Memory B cell (primary cell): ENCODE measurements at regions not wholly inside any gene's neighbourhood (a gene's known extent, or its start where the extent isn't known, plus 50 kb on each side); places are given as distances from the start of the nearest gene placed in this dataset.
"Not testable (repeated sequence)": the region's sequence is repeated elsewhere in the genome, so short reads cannot be mapped to it uniquely, and the experiment has no call there.

Source experiments
- ATAC-seq: fragments of 150-1000 bp; cut with Tn5 transposase; 2 replicates; pipeline ENCODE4 v1.10.0; 2021; ENCODE audit warnings: low read depth, mild to moderate bottlenecking, moderate library complexity
- DNase-seq, 2 donors: peaks; one replicate each; pipeline ENCODE4 v3.0.0; 2022; ENCODE audit warnings: low spot score in 2 of 2
- H3K27ac Mint-ChIP-seq: one replicate; pipeline ENCODE4 v1.8.0; 2022; ENCODE audit warnings: mild to moderate bottlenecking, moderate library complexity, mixed read lengths
- H3K27me3 Mint-ChIP-seq: one replicate; pipeline ENCODE4 v1.8.0; 2022; ENCODE audit warnings: mixed read lengths
- H3K36me3 Mint-ChIP-seq: one replicate; pipeline ENCODE4 v1.8.0; 2022; ENCODE audit warnings: mild to moderate bottlenecking, mixed read lengths
- H3K4me1 Mint-ChIP-seq: one replicate; pipeline ENCODE4 v1.8.0; 2022; ENCODE audit warnings: mixed read lengths
- H3K4me3 Mint-ChIP-seq: one replicate; pipeline ENCODE4 v1.8.0; 2022; ENCODE audit warnings: mild to moderate bottlenecking, moderate library complexity, mixed read lengths
- H3K9me3 Mint-ChIP-seq: one replicate; pipeline ENCODE4 v1.8.0; 2022; ENCODE audit warnings: mixed read lengths

DNA sequence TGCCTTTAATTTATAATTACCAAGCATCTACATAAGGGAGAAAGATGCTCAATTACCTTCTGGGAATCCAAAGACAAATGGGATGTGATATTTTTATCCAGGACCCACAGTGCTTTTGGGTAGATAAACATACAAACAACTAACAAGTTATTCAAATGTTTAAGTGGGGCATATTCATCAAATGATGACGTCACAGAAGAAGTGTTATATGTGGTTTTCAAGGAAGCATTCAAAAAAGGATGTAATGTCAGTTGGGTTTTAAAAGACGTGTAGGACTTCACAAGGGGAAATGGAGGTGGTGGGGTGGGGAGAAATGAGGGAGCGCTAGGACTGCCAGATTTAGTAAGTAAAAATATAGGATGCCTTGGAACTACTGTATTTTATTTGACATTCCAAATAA, 915.9 kb downstream of the KCNA4 start:
- Mint-ChIP-seq H3K4me1 (no peaks in the 10 kb centered on the region), H3K27me3 (no peaks in the 10 kb centered on the region), H3K36me3 (no peaks in the 10 kb centered on the region), H3K9me3 (peaks cover 10% of the 10 kb centered on the region), H3K27ac (no peak overlapping the region), H3K4me3 (no peak overlapping the region)
- DNase-seq (no peak), ATAC-seq (no peak)

- DNase-seq (no peak), ATAC-seq (no peak)
- H3K27ac Mint-ChIP-seq = no peak overlapping the region
- H3K4me3 Mint-ChIP-seq = no peak overlapping the region
- H3K4me1 Mint-ChIP-seq = no peaks in the 10 kb centered on the region
- H3K36me3 Mint-ChIP-seq = no peaks in the 10 kb centered on the region
- H3K9me3 Mint-ChIP-seq = peaks cover 6% of the 10 kb centered on the region
- no peaks in the 10 kb centered on the region for H3K27me3 Mint-ChIP-seq
Observed at GRCh38 chr11:29095821-29096220, 921.0 kb downstream of the KCNA4 start.

DNA sequence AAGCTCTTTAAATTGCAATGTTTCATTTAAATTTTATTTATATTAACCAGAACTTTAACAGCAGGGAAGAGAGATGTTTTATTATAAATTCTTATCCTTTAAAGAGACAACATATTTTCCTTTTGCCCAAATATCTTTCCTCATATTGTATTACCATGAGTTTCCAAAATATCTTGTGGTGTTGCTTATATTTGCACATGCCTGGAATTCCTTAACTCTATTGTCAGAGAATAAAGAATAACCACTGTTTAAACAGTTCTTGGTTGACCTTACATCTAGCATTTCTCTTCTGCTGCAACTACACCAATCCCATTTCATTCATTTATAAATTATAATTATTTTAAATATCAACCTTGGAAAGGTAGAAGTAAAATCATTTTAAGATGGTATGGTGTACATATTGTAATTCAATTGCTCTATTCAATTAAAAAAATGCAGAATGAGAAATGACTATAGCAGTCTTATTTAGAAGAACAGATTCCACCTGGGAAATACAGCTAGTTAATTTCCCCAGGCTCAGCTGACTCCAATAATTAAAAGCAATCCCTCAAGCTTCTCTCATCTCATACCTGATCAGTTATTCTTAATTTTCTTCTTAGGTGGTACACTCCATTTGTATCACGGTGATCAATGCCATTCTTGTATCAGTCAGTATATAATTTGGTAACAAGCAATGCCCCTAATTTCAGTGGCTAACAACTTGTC, 923.3 kb downstream of the KCNA4 start:
- Mint-ChIP-seq H3K36me3 (no peaks in the 10 kb centered on the region), H3K9me3 (peaks cover 4% of the 10 kb centered on the region), H3K4me3 (no peak overlapping the region), H3K4me1 (no peaks in the 10 kb centered on the region), H3K27ac (no peak overlapping the region), H3K27me3 (no peaks in the 10 kb centered on the region)
- ATAC-seq (no peak), DNase-seq (no peak)

GRCh38 chr11:29087200-29087812, 929.5 kb downstream of the KCNA4 start:
- no peaks in the 10 kb centered on the region for H3K4me1 Mint-ChIP-seq
- DNase-seq = no peak
- H3K9me3 Mint-ChIP-seq = peaks cover 10% of the 10 kb centered on the region
- H3K27me3 Mint-ChIP-seq = no peaks in the 10 kb centered on the region
- H3K4me3 Mint-ChIP-seq = no peak overlapping the region
- no peak for ATAC-seq
- H3K36me3 Mint-ChIP-seq = no peaks in the 10 kb centered on the region
- H3K27ac Mint-ChIP-seq = no peak overlapping the region

DNA sequence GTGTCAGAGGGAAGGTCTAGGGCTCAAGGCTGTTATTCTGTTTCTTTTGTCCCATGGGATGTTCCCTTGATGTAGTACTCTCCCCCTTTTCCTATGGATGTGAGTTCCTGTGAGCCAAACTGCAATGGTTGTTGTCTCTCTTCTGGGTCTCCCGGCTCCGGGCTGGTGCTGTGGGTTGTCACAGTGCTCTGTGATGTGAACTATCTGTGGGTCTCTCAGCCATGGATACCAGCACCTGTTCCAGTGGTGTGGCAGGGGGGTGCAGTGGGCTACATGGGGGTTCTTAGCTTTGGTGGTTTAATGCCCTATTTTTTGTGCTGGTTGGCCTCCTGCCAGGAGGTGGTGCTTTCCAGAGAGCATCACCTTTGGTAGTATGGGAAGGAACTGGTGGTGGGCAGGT, 941.1 kb downstream of the KCNA4 start:
- DNase-seq (no peak), ATAC-seq (no peak)
- no peaks in the 10 kb centered on the region for H3K27me3 Mint-ChIP-seq
- H3K4me1 Mint-ChIP-seq = no peaks in the 10 kb centered on the region
- peaks cover 13% of the 10 kb centered on the region for H3K9me3 Mint-ChIP-seq
- no peaks in the 10 kb centered on the region for H3K36me3 Mint-ChIP-seq
- H3K27ac Mint-ChIP-seq = no peak overlapping the region
- no peak overlapping the region for H3K4me3 Mint-ChIP-seq

DNA sequence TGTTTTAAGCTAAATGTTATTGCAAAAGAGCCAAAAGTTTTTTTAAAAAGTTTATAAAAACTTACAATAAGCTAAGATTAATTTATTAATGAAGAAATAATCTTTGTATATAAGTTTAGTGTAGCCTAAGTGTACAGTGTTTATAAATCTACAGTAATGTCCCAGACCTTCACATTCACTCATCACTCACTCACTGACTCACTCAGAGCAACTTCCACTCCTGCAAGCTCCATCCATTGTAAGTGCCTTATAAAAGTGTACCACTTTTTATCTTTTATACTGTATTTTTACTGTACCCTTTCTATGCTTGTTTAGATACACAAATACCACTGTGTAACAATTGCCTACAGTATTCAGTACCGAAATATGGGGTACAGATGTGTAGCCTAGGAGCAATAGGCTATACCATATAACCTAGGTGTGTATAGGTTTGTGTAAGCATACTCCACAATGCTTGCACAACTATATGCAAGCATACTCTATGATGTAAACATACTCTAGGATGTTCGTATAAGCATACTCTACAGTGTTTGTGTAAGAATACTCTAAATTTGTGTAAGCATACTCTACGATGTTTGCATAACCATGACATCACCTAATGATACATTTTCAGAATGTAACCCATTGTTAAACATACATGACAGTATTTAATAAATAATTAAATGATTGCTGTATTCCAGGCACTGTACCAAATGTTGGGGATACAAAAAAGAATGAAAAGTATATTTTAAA, 953.0 kb downstream of the KCNA4 start:
- Mint-ChIP-seq H3K4me3 (no peak overlapping the region), H3K27ac (no peak overlapping the region), H3K4me1 (no peaks in the 10 kb centered on the region), H3K27me3 (no peaks in the 10 kb centered on the region), H3K9me3 (peaks cover 5% of the 10 kb centered on the region), H3K36me3 (no peaks in the 10 kb centered on the region)
- ATAC-seq (no peak), DNase-seq (no peak)

GRCh38 chr11:29061452-29061851, 953.3 kb downstream of the METTL15 start:
- Mint-ChIP-seq H3K27me3 (no peaks in the 10 kb centered on the region), H3K9me3 (peaks cover 3% of the 10 kb centered on the region), H3K4me1 (no peaks in the 10 kb centered on the region), H3K27ac (no peak overlapping the region), H3K36me3 (no peaks in the 10 kb centered on the region), H3K4me3 (no peak overlapping the region)
- no peak for ATAC-seq
- no peak for DNase-seq

DNA sequence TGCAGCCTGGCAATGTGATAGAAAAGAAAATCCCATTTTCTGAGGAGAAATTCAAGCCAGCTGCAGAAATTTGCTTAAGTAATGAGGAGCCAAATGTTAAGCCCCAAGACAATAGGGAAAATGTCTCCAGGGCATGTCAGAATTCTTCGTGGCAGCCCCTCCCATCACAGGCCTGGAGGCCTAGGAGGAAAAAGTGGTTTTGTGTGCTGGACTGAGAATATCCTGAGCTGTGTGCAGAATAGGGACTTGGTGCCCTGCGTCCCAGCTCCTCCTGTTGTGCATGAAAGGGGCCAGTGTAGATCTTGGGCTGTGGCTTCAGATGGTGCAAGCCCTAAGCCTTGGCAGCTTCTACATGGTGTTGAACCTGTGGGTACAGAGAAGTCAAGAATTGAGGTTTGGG, 948.3 kb downstream of the METTL15 start:
- ATAC-seq, H3K36me3 Mint-ChIP-seq, H3K27ac Mint-ChIP-seq, DNase-seq, H3K4me3 Mint-ChIP-seq, H3K4me1 Mint-ChIP-seq, H3K27me3 Mint-ChIP-seq: not testable (repeated sequence)
- H3K9me3 Mint-ChIP-seq = peaks cover 11% of the 10 kb centered on the region

DNA sequence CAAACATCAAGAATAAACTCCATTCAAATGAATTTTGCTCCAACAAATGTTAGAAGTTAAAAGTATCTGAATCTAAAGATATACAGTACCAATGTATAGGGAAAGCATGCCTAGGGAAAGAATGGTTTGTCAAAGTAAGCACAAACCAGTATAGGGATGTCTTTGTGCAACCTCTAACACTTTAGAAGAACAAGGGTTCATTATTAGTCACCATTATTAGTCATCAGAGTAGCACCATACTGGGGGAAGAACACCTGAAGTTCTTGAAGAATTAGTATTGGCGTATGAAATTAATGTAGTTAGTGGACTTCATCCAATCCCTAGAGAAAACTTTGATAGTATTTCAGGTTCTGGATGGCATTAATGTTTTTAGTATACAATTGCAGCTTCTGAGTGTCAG, 943.7 kb downstream of the METTL15 start:
- Mint-ChIP-seq H3K27me3 (no peaks in the 10 kb centered on the region), H3K9me3 (peaks cover 12% of the 10 kb centered on the region), H3K36me3 (no peaks in the 10 kb centered on the region), H3K27ac (no peak overlapping the region), H3K4me1 (no peaks in the 10 kb centered on the region), H3K4me3 (no peak overlapping the region)
- ATAC-seq (no peak), DNase-seq (no peak)

GRCh38 chr11:29050962-29051361, 942.8 kb downstream of the METTL15 start:
- peaks cover 11% of the 10 kb centered on the region for H3K9me3 Mint-ChIP-seq
- not testable (repeated sequence) for H3K27ac Mint-ChIP-seq, H3K36me3 Mint-ChIP-seq, H3K4me3 Mint-ChIP-seq, ATAC-seq, H3K27me3 Mint-ChIP-seq, H3K4me1 Mint-ChIP-seq, DNase-seq

GRCh38 chr11:29040489-29040888, 932.3 kb downstream of the METTL15 start:
- H3K9me3 Mint-ChIP-seq = peaks cover 8% of the 10 kb centered on the region
- DNase-seq (no peak), ATAC-seq (no peak)
- H3K4me3 Mint-ChIP-seq = no peak overlapping the region
- H3K4me1 Mint-ChIP-seq = no peaks in the 10 kb centered on the region
- H3K27ac Mint-ChIP-seq = no peak overlapping the region
- H3K36me3 Mint-ChIP-seq = no peaks in the 10 kb centered on the region
- H3K27me3 Mint-ChIP-seq = no peaks in the 10 kb centered on the region

DNA sequence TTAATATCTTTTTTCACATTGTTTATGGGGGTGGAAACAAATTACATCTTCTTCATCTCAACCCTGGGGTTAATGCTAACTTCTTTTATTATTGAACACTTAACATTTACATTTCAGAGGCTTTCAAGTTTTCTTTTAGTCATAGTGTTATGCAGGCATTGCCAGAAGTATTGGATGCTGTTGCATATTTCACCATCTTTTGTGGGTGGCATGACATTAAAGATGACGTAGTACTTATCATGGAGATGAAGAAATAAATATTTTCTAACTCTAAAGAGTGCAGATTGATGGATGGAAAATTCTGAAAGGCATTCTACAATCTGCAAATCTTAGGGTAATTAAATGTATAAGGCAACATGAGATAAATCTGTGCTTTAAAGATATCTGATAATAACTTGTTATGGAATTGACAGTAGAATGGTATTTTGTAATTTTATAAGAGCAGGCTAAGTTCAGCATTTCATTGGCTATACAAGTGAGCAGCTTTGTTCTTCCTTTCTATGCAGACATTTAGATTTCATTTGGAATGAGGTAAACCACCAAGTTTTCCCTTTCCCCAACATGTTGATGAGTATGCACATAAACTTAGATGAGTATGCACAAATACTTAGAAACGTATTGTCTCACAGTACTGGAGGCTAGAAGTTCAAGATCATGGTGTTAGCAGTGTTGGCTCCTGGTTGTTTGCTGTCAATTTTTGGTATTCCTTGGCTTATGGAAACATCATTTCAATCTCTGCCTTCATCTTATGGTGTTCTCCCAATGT, 924.4 kb downstream of the METTL15 start:
- H3K9me3 Mint-ChIP-seq = peaks cover 8% of the 10 kb centered on the region
- DNase-seq (no peak), ATAC-seq (no peak)
- no peaks in the 10 kb centered on the region for H3K36me3 Mint-ChIP-seq
- no peak overlapping the region for H3K27ac Mint-ChIP-seq
- no peaks in the 10 kb centered on the region for H3K4me1 Mint-ChIP-seq
- H3K4me3 Mint-ChIP-seq = no peak overlapping the region
- no peaks in the 10 kb centered on the region for H3K27me3 Mint-ChIP-seq

DNA sequence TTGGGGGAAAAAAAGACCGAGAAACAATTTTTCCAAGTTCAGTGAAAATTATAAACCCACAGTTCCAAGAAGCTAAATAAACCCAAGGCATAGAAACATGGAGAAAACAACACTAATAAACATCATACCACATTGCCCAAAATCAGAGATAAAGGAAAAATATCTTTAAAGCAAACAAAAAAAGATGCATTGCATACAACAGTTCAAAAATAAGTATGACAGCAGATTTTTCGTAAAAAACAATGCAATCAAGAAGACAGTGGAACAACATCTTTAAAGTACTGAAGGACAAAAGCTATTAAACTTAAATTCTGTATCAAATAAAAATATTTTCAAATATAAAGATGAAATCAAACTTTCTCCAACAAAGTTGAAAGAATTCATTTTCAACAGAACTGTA, 921.3 kb downstream of the METTL15 start:
- DNase-seq (no peak), ATAC-seq (no peak)
- no peak overlapping the region for H3K4me3 Mint-ChIP-seq
- H3K27me3 Mint-ChIP-seq = no peaks in the 10 kb centered on the region
- no peaks in the 10 kb centered on the region for H3K4me1 Mint-ChIP-seq
- peaks cover 11% of the 10 kb centered on the region for H3K9me3 Mint-ChIP-seq
- no peak overlapping the region for H3K27ac Mint-ChIP-seq
- H3K36me3 Mint-ChIP-seq = no peaks in the 10 kb centered on the region

DNA sequence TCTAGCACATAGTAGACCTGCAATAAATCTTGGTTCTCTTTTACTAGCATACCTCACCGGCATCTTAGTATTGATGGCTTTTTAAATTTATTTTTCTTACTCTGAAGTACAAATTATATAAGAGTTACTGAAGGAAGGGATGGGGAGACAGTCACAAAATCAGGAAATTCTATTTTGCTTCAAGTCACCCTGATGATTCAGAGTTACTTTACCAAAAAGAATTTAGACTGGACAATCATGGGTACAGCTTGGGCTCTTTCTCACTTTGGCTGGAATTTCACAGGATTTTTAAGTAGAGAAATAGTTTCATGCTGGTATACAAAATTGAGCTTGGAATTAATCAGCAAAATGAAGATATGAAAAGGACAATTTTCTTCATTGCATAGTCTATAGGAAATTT, 919.2 kb downstream of the METTL15 start:
- no peaks in the 10 kb centered on the region for H3K27me3 Mint-ChIP-seq
- no peaks in the 10 kb centered on the region for H3K36me3 Mint-ChIP-seq

More for the DNA sequence above, 919.2 kb downstream of the METTL15 start:
- no peak for DNase-seq
- Mint-ChIP-seq H3K4me3 (no peak overlapping the region), H3K4me1 (no peaks in the 10 kb centered on the region), H3K9me3 (peaks cover 11% of the 10 kb centered on the region), H3K27ac (no peak overlapping the region)
- no peak for ATAC-seq
